Left lung (tissue), 4 donors: ENCODE measurements at regions not wholly inside any gene's neighbourhood (a gene's known extent, or its start where the extent isn't known, plus 50 kb on each side); places are given as distances from the start of the nearest gene placed in this dataset.

Experiments used
- ATAC-seq: fragments of 200-7000 bp; cut with Tn5 transposase; one replicate; pipeline ENCODE4 v1.9.1; 2020; ENCODE audit warnings: moderate library complexity
- DNase-seq, 4 donors: peaks; one replicate each; pipeline ENCODE4 v3.0.0-alpha.2; 2013 to 2020
- H3K27ac ChIP-seq, 2 donors: fragments of 200-600 bp; sonication (generic) in 1 of 2; one replicate each; pipeline versions ENCODE4 v1.5.0 to v1.8.0; 2020 to 2021
- H3K27me3 ChIP-seq, 2 donors: fragments of 200-600 bp; sonication (generic) in 1 of 2; one replicate each; pipeline versions ENCODE4 v1.5.0 to v1.8.0; 2020 to 2021
- H3K36me3 ChIP-seq, 2 donors: fragments of 200-600 bp; sonication (generic) in 1 of 2; one replicate each; pipeline versions ENCODE4 v1.5.0 to v1.8.0; 2020 to 2021
- H3K4me1 ChIP-seq, 2 donors: fragments of 200-600 bp; one replicate each; pipeline ENCODE4 v1.8.0; 2021
- H3K4me3 ChIP-seq, 2 donors: fragments of 200-600 bp; sonication (generic) in 1 of 2; one replicate each; pipeline versions ENCODE4 v1.5.0 to v1.8.0; 2020 to 2021; ENCODE audit warnings: mild to moderate bottlenecking in 1 of 2
- H3K9me3 ChIP-seq, 2 donors: fragments of 200-600 bp; sonication (generic) in 1 of 2; one replicate each; pipeline versions ENCODE4 v1.5.0 to v1.8.0; 2020 to 2021
- intact Hi-C, 2 donors: fragments of 100-400 bp; cut with DNase I; formaldehyde crosslinking; loops; one replicate each; pipeline versions ENCODE4 v1.11.2 to v1.14.2; 2022
- TF ChIP-seq, protein P1 (sequence below), 2 donors: fragments of 200-600 bp; sonication (generic) in 1 of 2; IDR thresholded peaks; one replicate each; pipeline versions ENCODE4 v1.5.0 to v1.8.0; 2021; ENCODE audit warnings: antibody characterized with exemption in 2 of 2
- donor health status: DM: no; HTN: yes; CAD: no.
- donor health status: DM: no; HTN: no; CAD: no.

DNA sequence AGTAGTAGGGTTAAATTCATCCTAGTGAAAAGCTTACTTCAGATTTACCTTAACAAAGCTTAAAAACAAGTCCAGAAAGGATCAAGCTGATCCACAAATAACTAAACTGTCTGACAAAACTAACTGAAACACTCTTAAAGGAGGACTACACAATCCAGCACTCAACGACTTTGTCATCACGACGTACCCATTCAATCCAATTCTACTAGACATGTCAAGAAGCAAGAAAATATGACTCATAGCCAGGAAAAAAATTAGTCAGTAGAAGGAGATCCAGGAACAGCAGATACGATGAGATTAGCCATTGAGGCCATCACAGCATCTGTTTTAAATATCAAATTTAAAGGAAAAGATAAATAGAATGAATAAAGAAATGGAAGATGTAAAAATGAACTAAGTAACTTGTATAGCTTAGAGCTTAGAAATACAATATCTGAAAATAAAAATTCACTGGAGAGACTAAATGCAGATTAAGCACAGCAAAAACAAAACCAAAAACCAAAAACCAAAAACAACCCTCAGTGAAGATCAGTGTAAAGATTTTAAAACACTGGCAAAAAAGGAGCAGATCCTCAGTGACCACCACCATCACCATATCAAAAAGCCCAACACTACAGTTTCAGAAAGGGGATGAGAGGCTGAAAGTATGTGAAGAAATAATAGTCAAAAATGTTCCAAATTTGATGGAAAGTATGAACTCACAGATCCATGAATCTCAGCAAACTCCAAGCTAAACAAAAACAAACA lies 95.0 kb upstream of the CCND2 start:
- Histone ChIP-seq H3K4me3 (no peak overlapping the region), H3K27ac (no peak overlapping the region), H3K4me1 (peaks cover 0 to 10% of the 10 kb centered on the region in 2 donors), H3K27me3 (no peaks in the 10 kb centered on the region), H3K36me3 (no peaks in the 10 kb centered on the region), H3K9me3 (no peaks in the 10 kb centered on the region)
- ATAC-seq (no peak), DNase-seq (no peak)
- intact Hi-C loops: no loop called here
- TF ChIP-seq, protein P1, sequence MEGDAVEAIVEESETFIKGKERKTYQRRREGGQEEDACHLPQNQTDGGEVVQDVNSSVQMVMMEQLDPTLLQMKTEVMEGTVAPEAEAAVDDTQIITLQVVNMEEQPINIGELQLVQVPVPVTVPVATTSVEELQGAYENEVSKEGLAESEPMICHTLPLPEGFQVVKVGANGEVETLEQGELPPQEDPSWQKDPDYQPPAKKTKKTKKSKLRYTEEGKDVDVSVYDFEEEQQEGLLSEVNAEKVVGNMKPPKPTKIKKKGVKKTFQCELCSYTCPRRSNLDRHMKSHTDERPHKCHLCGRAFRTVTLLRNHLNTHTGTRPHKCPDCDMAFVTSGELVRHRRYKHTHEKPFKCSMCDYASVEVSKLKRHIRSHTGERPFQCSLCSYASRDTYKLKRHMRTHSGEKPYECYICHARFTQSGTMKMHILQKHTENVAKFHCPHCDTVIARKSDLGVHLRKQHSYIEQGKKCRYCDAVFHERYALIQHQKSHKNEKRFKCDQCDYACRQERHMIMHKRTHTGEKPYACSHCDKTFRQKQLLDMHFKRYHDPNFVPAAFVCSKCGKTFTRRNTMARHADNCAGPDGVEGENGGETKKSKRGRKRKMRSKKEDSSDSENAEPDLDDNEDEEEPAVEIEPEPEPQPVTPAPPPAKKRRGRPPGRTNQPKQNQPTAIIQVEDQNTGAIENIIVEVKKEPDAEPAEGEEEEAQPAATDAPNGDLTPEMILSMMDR (IDR thresholded peaks at IDR 0.05): no peak

DNA sequence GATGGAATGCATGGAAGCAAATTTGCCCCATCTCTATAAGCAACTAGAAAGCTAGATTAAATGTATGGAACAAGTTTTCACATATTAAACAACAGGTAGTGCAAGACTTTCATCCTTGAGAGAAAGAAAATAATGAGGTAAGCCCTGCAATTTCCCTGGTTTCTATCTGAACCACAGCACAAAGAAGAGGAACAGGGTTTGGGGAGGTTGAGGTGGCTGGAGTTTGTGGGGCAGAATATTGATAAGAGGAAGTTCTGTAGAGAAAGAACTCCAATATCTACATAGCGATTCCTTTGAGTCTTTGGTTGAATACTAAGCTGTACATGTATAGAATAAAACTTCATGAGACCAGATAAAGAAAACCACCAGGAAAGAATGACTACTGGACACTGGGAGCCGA lies 96.3 kb upstream of the CCND2 start:
- TF ChIP-seq, protein P1 (IDR thresholded peaks at IDR 0.05): no peak
- peak overlapping the region in 1 of 2 donors; percentile 7 for H3K27ac ChIP-seq
- no peaks in the 10 kb centered on the region for H3K27me3 ChIP-seq
- DNase-seq (no peak), ATAC-seq (no peak)
- H3K36me3 ChIP-seq: no peaks in the 10 kb centered on the region
- no peak overlapping the region for H3K4me3 ChIP-seq
- no peaks in the 10 kb centered on the region for H3K9me3 ChIP-seq
- H3K4me1 ChIP-seq: peaks cover 0 to 16% of the 10 kb centered on the region in 2 donors
- intact Hi-C loops: no loop called here

DNA sequence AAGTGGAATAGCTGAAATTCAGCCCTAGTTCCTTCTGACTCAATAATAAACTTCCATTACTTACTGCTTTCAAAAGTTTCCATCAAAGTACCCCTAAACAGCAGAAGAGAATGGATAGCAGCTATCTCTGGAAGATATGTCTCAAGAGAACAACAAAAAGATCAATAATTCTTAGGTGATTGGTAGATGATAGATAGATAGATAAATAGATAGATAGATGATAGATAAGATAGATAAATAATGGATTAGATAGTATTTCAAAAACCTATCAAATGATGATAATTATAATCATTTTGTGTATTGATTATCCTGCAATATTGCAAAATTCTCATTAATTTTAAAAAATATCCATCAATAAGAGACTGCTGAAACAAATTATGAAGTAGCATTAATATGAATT lies 97.4 kb upstream of the CCND2 start:
- Histone ChIP-seq H3K4me3 (no peak overlapping the region), H3K36me3 (no peaks in the 10 kb centered on the region), H3K27ac (peak overlapping the region in 1 of 2 donors; percentile 4), H3K9me3 (no peaks in the 10 kb centered on the region), H3K4me1 (peaks cover 0 to 16% of the 10 kb centered on the region in 2 donors), H3K27me3 (no peaks in the 10 kb centered on the region)
- intact Hi-C loops: no loop called here
- TF ChIP-seq, protein P1 (IDR thresholded peaks at IDR 0.05): no peak
- no peak for ATAC-seq
- DNase-seq: no peak

DNA sequence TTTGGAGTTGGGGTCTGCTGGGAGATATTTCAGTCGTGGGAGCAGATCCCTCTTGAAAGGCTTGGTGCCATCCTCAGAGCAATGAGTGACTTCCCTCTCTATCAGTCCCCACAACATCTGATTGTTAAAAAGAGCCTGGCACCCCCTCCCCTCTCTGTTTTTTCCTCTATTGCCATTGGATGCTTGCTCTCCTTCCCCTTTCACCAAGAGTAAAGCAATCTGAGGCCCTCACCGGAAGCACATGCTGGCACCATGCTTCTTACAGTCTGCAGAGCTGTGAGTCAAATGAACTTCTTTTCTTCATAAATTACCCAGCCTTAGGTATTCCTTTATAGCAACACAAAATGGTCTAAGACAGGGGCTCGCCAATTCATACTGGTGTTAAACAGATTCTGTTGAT lies 99.1 kb upstream of the CCND2 start:
- TF ChIP-seq, protein P1 (IDR thresholded peaks at IDR 0.05): no peak
- H3K9me3 ChIP-seq: no peaks in the 10 kb centered on the region
- H3K36me3 ChIP-seq: no peaks in the 10 kb centered on the region
- intact Hi-C loops: no loop called here
- H3K4me1 ChIP-seq: peaks cover 0 to 16% of the 10 kb centered on the region in 2 donors
- ATAC-seq (no peak), DNase-seq (no peak)
- peak overlapping the region in 1 of 2 donors; percentile 55 for H3K27ac ChIP-seq
- no peak overlapping the region for H3K4me3 ChIP-seq
- no peaks in the 10 kb centered on the region for H3K27me3 ChIP-seq

DNA sequence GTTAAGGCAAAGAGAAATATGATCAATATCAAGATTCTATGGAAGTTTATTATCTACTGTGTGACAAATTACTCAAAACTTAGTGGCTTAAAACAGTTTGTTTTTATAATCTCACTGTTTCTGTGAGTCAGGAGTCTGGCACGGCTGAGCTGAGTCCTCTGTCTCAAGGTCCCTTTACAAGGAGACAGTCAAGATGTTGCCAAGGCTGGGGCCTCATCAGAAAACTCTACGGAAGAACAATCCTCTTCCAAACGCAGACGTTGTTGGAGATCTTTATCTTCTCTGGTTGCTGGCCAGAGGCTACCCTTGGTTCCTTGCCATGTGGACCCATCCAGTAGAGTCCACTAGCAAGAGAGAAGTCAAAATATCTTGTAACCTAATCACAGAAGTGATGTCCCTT lies 100.6 kb upstream of the CCND2 start:
- Histone ChIP-seq H3K4me1 (peaks cover 0 to 16% of the 10 kb centered on the region in 2 donors), H3K4me3 (no peak overlapping the region), H3K36me3 (no peaks in the 10 kb centered on the region), H3K27ac (peak overlapping the region in 1 of 2 donors; percentile 55), H3K27me3 (no peaks in the 10 kb centered on the region), H3K9me3 (no peaks in the 10 kb centered on the region)
- ATAC-seq (no peak), DNase-seq (no peak)
- TF ChIP-seq, protein P1 (IDR thresholded peaks at IDR 0.05): no peak
- intact Hi-C loops: no loop called here
